ENCODE measurements at regions not wholly inside any gene's neighbourhood (a gene's known extent, or its start where the extent isn't known, plus 50 kb on each side); places are given as distances from the start of the nearest gene placed in this dataset.

DNA sequence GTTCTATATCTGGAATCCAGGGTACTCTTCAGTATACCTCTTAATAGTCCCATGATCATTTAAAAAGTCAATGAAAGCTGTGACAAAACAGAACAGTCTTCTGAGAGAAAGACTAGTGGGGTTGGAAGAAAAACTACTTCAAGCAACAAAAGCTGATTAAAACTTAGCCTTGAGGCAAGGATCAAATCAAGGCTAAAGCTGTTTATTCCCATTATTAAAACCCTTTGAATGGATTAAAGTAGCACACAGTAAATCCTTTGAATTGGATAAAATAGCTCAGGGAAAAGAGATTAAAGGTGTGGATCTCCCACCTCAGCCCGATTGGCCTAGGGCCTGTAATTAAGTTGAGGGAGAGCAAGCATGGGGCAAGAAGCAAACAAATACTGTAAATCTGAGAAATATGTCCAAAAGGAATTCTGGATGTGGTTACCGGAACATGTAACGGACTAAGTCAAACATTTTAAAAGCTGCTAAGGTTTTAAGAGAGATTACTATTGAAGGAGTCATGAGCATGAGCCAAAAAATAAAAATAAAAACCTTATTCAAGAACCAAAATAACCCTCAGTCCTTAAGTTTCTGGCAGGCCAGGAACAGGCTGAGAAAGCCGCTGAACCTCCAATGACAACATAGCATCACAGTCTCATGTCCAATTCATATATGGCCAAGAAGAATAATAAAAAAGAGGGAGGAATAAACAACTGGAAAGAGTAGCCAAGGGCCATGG is 257.3 kb upstream of the NEIL3 start:
- no peak for DNase-seq

DNA sequence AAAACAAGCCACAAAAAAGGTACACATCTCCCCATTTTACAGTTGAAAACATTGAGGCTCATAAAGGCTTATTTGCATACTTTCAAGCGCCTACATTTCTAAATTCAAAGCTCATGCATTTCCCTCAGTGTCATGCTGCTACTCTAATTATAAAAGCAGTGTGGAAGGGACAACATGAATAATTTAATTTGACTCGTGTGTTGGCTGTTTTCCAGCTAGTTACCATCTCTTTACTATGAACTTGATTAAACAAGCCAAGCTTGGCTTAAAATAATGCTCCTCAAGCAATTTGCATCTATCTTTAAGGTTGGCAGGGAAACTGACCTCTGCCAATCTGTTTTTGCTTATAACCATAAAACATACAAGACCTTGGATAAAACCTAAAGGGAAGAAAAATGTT is 252.5 kb upstream of the NEIL3 start:
- DNase-seq, result no peak

DNA sequence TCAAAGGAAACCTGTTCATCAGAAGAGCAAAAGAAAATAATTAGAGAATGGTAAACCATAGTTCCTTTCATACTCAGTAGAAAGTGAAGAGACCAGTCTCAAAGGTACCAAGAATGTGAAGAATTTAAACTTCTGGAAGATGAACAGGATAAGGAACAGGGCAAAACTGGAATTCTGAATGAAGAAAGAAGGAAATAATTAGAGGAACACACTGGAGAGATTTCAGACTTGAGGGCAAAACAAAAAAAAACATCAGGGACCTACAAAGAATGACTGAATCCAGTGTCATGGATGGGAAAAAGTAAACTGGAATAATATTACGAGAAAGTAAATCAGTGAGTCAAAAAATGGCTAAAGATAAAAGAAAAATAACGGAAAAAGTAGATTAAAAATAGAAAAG is 245.6 kb upstream of the NEIL3 start:
- DNase-seq, result no peak

DNA sequence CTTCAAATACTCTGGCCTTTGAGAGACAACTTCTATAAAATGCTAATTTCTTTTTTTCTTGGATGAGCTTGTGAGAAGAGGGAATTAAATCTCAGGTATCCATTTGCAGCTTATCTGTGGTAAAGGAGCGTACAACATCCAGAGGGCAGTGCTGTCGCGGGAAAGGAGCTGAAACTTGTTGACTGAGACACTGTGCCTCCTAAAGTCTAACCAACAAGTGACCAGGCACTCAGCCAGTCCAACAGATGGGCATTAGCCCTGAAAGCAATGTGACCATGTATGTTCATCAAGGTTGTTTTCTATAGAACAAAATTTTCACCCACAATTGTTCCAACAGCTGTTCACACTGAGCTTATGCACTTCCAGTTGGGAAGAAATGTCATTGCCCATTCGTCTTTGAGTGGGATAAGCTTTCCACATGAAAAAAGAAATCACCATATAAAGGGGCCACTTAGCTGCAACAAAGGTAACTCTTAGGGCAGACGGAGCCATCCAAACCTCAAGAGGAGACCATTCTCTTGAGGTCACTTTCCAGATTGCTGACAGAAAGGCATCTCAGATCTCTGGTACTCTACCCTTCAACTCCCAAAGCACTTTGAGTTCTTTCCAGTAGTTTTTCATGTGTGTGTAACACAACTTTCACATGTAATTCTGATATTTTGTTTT is 244.8 kb upstream of the NEIL3 start:
- no peak for DNase-seq

DNA sequence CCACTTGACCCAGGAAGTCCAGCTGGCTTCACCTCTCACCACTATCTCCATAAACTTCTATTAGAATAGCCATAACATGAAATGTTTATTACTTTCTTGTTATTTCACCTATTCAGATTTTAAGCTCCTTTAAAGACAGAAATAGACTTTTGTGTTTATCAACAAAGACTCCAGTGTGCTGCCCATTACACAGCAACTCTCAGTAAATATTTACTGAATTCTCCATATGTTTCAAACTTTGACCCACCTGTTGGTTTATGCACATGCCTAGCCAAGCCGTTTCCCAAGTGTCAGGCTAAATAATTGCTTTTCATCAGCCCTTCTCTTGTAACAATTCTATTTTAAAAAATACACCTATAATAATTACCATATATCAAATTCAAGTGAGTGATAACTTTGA is 242.9 kb upstream of the NEIL3 start:
- DNase-seq, result no peak

DNA sequence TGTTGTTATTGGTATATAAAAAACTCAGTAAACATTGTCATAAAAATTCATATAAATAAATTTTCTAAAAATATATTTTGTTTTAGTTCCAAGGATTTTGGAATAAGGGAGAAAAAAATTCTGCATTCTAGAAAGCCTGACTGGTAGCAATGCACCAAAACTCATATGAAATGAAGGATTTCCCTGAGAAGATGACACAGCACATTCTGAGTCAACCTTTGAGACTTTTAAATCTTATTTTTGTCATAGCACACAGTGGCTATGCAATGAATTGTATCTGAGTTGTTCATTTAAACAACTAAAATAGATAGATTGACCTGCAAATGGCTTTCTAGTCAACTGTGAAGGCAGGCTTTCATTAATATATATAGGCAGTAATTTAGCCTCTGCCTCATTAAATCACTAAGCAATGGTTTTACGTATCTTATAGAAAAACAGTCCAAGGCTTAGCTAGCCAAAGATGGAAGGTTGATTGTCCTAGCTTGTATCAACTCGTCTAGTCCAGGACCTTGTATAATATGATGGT is 239.1 kb upstream of the NEIL3 start:
- no peak for DNase-seq

DNA sequence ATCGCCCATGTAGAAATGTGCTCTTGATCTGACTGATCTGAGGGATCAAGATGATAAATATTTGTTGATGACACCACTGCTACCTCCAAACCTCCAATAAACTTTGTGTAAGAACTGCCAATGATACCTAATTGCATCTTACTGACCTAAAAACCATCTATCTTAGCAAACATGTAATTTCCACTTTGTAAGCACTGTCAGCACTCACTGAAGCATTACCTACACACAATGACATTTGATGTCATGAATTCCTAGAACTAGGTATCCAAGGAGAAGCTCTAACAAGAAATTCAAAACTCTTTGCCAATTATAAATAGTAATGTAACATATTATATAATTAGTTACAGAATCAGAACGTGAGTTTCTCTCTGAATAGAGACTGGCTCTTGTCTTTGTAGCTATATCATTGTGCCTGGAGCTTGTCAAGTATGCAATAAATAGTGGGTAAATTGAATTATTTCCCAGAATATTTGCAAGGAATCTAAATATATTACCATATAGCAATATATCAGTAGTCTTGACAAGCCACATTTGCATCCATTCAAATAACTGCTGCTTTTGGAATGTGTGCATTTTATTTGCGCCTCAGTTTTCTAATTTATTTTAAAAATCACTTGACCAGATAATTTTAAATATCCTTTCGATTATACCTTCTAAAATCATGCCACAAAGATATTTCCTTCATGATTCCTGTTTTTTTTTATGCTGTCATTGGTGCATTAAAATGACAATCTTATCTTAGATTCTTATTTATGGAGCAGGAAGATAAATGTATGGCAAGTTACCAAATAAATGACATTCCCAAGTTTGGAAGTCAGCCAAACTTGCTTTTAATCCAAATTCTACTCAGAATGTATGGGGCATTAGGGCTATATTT is 232.3 kb upstream of the NEIL3 start:
- DNase-seq, result no peak

DNA sequence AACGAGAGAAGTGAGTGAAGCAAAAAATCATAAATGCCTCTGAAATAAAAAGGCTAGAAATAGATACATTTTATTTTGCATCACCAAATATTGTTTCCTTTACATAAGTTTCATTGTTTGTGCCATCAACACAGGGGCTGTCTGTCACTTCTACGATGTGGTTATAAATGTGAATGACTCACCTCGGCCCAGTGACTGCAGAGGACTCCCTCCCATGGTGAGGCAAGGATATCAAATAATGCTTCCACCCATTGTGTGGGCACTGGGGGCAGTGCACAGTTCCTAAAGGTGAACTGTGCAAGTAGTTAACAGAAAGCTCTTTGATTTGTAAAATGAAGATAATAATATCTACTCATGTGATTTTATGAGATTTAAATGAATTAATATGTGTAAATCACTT is 230.3 kb upstream of the NEIL3 start:
- DNase-seq, result no peak

DNA sequence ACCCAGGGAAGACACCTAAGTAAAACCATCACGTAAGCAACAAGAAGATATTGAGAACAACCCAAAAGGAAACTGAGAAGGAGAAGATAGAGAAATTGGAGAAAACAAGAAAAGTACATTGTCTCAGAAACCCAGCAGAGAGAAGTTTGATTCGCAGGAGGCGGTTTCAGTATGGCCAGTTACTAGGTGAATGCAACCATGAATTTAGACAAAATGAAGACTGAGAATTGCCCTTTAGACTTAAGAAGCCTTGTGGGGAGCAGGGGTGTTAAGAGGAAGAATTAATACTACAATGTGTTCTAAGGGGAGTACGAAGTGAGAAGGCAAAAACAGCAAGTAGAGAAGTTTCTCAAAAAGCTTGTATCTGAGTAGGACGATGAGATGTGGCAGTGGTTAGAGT is 229.3 kb upstream of the NEIL3 start:
- no peak for DNase-seq

DNA sequence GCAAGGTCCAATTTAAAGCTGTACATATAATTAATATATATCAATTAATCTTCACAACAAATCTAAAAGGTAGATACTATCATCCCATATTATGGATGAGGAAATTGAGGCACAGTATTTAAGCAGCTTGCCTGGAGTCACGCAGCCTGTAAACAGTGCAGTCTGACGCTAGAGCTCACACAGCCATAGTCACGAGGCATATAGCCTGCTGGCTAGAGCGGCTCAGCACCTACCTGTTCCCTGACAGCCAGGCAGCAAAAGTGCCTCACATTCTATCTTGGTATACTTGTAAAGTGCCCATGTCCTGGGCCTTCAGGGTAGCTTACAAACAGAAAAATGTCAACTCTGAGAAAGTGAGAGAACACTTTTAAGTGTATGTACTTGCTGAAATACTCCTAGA is 222.6 kb upstream of the NEIL3 start:
- no peak for DNase-seq

DNA sequence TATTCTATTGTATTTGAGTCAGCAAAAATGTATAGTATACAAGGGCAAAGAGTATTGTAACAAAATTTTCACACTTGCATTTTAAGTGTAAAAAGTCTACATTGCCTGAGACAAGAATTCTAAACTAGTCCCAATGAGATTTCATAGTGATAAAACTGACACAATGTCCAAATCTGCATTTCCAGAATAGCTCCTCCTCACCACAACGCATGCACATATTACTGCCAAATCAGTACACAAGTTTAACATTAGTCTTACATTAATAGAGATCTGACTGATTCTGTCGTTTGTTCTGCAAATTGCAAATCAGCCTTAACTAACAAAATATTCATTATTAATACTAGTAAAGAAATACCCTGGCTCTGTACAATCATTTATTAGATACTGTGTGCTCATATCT is 222.2 kb upstream of the NEIL3 start:
- no peak for DNase-seq

DNA sequence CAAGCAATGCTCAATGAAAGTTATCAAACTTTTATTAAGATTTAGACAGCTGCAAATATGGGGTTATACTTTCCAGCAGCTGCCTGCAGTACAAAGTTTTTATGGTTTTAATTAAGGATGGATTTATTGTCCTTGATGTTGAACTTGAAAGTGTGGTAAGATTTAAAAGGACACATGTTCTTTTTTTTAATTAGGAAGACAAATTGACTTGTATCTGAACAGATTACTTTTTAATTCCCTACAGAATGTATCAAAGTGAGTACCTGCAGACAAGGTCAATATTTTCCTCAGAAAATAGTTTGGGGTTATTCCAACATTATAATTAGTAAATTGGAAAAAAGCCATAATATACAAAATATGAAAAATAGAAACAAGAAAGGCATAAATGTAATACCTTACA is 218.2 kb upstream of the NEIL3 start:
- DNase-seq, result no peak

DNA sequence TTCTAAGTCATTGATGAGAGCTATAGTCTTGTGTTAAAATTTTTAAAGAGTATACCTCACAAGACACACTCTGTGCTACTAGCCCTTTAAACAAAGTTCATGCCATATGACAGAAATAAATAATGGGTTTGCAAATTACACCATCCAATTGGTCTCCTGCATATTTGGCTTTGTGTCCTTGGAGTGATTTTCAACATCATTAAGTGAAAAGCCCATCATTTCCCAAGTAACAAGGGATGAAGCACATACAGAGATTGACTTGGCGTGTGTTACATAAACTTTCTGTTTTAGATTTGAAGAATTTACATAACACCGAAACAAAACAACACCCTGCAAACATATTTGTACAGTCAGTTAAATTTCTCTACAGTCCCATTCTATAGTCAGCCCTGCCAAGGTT is 216.9 kb upstream of the NEIL3 start:
- DNase-seq, result no peak

DNA sequence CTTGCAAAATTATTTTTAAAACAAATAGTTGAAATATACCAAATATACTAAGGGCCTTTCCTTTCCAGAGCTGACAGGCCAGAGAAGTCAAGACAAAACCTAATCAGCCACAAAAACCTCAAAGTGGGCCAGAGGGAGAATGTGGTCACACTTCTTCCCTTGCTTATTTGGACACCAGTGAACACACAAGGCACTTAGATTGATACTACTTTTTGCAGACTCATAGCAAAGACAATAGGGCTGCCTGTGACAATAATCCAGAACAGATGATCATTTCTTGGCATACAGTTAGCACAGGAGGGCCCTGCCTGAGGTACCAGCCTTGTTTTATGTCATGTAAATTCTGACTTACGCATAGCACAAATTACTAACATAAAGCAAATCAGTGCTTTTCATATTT is 215.7 kb upstream of the NEIL3 start:
- no peak for DNase-seq

DNA sequence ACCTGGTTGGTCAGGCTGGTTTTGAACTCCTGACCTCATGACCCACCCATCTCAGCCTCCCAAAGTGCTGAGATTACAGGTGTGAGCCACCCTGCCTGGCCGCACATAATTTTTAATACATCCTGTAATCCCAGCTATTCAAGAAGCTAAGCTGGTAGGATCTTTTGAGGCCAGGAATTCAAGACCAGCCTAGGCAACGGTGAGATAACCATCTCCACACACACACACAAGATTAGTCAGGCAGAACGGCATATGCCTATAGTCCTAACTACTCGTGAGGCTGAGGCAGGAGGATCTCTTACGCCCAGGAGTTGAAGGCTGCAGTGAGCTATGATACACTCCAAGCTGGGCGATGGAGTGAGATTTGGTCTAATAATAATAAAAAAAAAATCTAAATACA is 212.4 kb upstream of the NEIL3 start:
- DNase-seq, result no peak

DNA sequence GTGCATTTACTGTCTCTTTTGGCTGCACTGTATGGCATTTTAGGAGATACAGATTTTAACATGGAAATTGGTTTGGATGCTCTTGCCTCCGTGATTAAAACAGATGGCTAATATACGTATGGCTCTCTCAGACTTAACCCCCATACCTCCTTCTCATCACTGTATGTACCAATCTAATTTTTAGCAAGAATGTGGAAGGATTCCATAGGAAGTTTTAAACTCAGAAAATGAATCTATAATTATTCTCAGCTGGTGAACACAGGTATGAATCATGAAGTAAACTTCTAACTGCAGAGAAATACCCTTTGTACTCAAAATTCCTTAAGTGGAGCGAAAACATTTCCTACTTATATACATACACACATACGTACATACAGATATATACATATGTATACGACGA is 210.5 kb upstream of the NEIL3 start:
- no peak for DNase-seq

DNA sequence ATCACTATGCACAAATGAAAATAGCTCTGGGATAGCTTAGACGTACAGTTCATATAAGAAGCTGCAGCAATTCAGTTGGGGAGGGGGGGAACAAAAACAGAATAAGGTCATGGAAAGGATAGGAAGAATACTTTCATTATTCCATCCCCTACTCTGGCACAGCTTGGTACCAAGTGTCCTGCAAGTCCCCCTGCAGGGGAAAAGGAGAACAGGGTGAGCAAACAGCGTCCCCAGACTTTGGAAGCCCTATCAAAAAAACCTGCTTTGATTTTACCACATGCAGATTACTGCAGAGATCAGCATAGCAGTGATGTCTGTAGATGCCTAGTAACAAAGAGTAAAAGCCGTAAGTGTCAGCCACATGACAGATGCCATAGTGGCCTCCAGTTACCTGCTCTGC is 209.4 kb upstream of the NEIL3 start:
- no peak for DNase-seq

DNA sequence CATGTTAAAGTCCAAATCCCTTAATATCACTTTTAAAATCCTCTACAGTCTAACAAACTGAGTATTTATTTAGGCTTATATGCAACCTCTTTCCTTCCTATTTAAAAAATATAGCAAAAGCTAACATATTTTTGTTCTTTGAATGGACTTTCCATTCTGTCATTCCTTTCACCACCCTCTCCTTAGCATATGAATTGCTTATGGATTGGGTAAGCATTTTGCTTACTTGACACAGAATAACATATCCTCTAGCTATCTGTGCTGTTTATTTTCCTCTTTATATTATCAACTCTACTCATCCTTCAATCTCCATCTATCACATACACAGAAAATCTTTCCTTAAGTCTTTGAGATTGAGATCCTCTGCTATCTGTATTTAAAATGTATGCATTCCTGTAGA is 206.1 kb upstream of the NEIL3 start:
- DNase-seq, result no peak

DNA sequence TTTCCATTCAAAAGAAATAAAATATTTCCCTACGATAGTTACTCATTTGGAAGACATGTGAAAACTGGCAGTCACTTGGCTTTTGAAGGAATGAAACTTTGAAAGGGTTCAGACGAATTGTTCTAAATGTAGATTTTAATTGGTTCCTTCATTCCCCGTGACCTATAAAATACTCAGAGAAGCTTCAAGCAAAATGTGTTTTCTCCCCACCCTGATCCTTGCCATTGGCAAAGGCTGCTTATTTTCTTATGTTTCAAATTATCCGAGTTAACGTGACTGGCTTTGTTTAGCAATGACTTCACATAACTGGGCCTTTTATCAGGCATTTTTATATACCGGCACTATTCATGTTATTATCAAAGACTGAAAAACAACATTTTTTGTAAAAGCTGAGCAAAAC is 204.1 kb upstream of the NEIL3 start:
- DNase-seq, result no peak

DNA sequence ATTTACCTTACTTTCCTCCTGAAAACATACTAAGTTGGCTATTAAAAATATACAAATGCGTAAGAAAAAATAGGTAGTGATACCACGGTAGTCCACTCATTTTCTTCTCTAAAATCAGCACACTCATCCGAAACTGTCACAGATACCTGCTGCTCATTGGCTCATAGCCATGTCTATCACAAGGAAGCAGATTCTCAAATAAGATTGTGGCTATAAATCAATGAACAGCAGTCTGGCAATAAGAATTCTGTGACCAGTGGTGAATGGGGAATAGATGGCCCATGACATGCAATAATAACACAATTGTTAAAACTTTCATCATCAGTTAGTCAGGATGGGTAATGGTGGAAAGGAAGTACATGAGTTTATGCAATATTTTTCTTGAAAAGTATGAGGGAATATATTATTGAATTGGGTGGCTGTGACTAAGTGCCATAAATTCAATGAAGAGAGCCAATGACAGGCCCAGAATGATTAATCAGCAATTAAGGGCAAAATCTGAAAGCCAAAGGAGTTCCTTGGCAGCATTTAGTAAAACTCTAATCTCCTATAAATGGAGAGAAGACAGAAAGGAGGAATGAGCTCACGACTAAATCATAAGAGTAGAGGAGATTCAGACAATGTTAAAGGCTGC is 202.3 kb upstream of the NEIL3 start:
- DNase-seq, result no peak

DNA sequence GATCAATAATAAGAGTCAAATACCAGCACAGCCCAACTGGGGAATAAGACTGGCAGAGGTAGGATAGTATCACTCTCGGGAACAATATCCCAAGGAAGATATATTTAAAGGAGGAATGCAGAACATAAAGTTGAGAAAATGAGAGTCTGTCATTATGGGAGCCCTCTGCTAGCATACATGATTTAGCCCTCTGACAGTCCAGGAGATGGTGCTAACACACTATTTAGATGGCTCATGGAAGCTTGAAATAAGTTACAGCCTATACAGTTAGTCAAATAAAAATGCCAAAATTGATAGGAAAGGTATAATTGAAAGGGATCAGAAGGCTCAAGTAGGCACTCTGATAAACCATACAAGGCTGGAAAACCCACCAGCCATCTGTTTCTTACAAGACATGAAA is 201.0 kb upstream of the NEIL3 start:
- DNase-seq, result no peak

DNA sequence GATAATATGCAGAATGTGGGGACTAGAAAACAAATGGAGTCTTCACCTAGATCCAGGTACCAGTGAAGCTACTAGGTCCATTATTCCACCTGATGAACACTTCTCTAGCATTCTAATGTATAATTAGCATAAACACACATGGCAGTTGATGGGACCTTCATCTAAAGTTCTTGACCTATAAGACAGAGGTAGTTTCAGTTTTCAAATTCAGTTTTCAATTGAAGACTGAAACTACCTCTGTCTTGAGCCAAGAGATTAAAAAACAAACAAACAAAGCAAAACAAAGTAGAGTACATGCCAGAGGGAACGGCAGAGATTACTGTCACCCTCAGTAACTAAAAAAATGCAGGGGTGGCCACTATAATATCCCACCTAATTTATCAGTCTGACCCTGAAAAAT is 199.9 kb upstream of the NEIL3 start:
- DNase-seq, result no peak

DNA sequence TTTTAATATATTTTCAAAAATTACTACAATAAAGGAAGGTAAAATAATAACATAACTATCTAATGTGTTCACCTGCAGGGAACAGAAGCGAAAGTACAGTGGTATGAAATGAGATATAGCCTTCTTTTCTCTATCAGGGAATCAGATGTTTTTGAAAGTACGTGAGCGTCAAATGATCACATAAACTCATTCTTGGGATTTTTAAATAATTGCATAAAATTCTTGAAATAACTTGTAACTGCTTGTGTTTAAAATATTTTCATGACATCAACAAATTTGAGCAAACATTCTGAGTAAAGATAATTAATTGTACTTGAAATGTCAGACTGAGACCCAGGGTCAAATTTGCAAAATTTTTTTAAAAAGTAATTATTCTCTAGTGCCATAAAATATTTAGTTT is 193.5 kb upstream of the NEIL3 start:
- DNase-seq, result no peak

Data from hematopoietic multipotent progenitor cell treated with erythropoietin and hydrocortisone succinate and interleukin-3 and kit ligand, for 4 days (in vitro differentiated cells).